ENCODE measurements at regions not wholly inside any gene's neighbourhood (a gene's known extent, or its start where the extent isn't known, plus 50 kb on each side); places are given as distances from the start of the nearest gene placed in this dataset.

- DNase-seq (ENCODE audit: low spot score) (no peak), ATAC-seq (no peak)
- H3K27me3 Mint-ChIP-seq (ENCODE audit: low read depth) = no peaks in the 10 kb centered on the region
- H3K9me3 Mint-ChIP-seq = peaks cover 6% of the 10 kb centered on the region
- CTCF ChIA-PET = no interaction called here
- no peak overlapping the region for H3K4me3 Mint-ChIP-seq
- H3K36me3 Mint-ChIP-seq = peaks cover under 1% of the 10 kb centered on the region; the same call in 1 of the 2 replicates
- no peak for TF ChIP-seq JAZF1 (CRISPR knock-in tag; IDR thresholded peaks at IDR 0.05)
- no peak for TF ChIP-seq ZMAT4 (CRISPR knock-in tag; IDR thresholded peaks at IDR 0.05)
- no peak for TF ChIP-seq CDX4 (CRISPR knock-in tag; IDR thresholded peaks at IDR 0.05; ENCODE audit: borderline replicate concordance)
- POLR2A ChIA-PET = no interaction called here
- H3K27ac Mint-ChIP-seq = peak overlapping the region; percentile 41; the same call in 1 of the 2 replicates
- H3K4me1 Mint-ChIP-seq = peaks cover 9% of the 10 kb centered on the region
Observed at GRCh38 chr9:130780865-130781504, 54.1 kb upstream of the ABL1 start.

- TF ChIP-seq USF1 (CRISPR knock-in tag; IDR thresholded peaks at IDR 0.05) = no peak
- no peak for TF ChIP-seq ZNF232 (CRISPR knock-in tag; IDR thresholded peaks at IDR 0.05)
- TF ChIP-seq FOXP1 (CRISPR knock-in tag; IDR thresholded peaks at IDR 0.05; ENCODE audit: borderline replicate concordance) = no peak
- no peak for TF ChIP-seq ATF6 (CRISPR knock-in tag; IDR thresholded peaks at IDR 0.05)
- no peak for TF ChIP-seq HMGA2 (CRISPR knock-in tag; IDR thresholded peaks at IDR 0.05)
- TF ChIP-seq ZNF263 (CRISPR knock-in tag; IDR thresholded peaks at IDR 0.05; ENCODE audit: low read depth) = no peak
- no peak for TF ChIP-seq RORB (CRISPR knock-in tag; IDR thresholded peaks at IDR 0.05)
- TF ChIP-seq E2F1 (CRISPR knock-in tag; IDR thresholded peaks at IDR 0.05) = no peak
- TF ChIP-seq ETV6 (CRISPR knock-in tag; IDR thresholded peaks at IDR 0.05) = no peak
- no peak for TF ChIP-seq MXD4 (CRISPR knock-in tag; IDR thresholded peaks at IDR 0.05; ENCODE audit: borderline replicate concordance)
- TF ChIP-seq ATF2 (CRISPR knock-in tag; IDR thresholded peaks at IDR 0.05; ENCODE audit: borderline replicate concordance, low read depth) = no peak
- no peak for TF ChIP-seq NR2C2 (CRISPR knock-in tag; IDR thresholded peaks at IDR 0.05)
- no peak for TF ChIP-seq ZMAT4 (CRISPR knock-in tag; IDR thresholded peaks at IDR 0.05)
- TF ChIP-seq CDX4 (CRISPR knock-in tag; IDR thresholded peaks at IDR 0.05; ENCODE audit: borderline replicate concordance) = no peak
Observed at GRCh38 chr9:130781569-130781968, 53.5 kb upstream of the ABL1 start.

More at GRCh38 chr9:130781569-130781968, 53.5 kb upstream of the ABL1 start:
- ATAC-seq (no peak), DNase-seq (ENCODE audit: low spot score) (no peak)
- ChIA-PET CTCF (interaction anchor here (1.3 kb wide), 1 partner anchor 85 kb away, joined by 6 read pairs; no protein-coding TSS in a partner anchor), POLR2A (no interaction called here)
- Mint-ChIP-seq H3K4me1 (peaks cover 11% of the 10 kb centered on the region), H3K9me3 (peaks cover 5% of the 10 kb centered on the region; the same call in 1 of the 2 replicates), H3K36me3 (no peaks in the 10 kb centered on the region), H3K27me3 (ENCODE audit: low read depth) (no peaks in the 10 kb centered on the region), H3K4me3 (no peak overlapping the region), H3K27ac (no peak overlapping the region)

Measured in WTC11 (cell line).